Activated CD4-positive, alpha-beta T cell treated with anti-CD3 and anti-CD28 coated beads, Interleukin-2, amount 50 U/mL, for 4 hours (primary cell): ENCODE measurements at regions not wholly inside any gene's neighbourhood (a gene's known extent, or its start where the extent isn't known, plus 50 kb on each side); places are given as distances from the start of the nearest gene placed in this dataset.
"Not testable (repeated sequence)": the region's sequence is repeated elsewhere in the genome, so short reads cannot be mapped to it uniquely, and the experiment has no call there.

Experiments
- DNase-seq, 2 experiments: peaks; one replicate each; pipeline ENCODE4 v3.0.0-alpha.2; 2020

DNA sequence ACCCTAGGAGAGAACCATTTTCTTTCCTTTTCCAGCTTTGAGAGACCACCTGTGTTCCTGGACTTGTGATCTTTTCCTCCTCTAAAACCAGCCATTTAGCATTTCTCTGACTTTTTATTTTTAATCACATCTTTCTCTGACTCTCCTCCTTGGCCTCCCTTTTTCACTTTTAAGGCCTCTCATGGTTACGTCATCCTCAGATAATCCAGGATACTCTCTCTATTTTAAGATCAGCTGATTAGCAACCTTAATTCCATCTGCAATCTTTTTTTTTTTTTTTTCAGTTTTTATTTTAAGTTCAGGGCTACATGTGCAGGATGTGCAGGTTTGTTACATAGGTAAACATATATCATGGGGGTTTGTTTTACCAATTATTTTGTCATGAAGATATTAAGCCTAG, 54.0 kb downstream of the RFPL4B start:
- no peak for DNase-seq

DNA sequence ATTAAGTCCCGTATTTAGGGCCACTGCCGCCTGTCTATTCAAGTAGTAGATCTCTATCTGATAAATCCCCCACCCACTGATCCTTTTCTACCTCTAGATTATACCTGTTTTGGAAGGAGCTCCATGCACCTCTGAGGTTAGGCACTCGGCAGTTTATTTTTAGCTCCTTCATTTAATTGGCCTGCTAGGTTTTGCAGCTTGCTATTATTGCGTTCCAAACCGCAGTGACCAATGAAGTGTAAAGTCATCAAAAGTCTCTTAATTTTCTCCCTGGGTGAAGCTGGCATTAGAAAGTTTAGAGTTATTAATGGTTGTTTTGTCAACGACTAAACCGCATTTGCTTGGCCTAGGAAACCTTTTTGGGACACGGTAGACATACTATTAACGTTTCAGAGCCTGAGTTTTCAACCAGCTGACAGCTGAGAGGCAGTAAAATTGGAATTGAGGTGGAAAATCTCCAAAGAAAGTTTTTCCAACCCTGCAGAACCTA, 60.0 kb downstream of the RFPL4B start:
- no peak for DNase-seq

DNA sequence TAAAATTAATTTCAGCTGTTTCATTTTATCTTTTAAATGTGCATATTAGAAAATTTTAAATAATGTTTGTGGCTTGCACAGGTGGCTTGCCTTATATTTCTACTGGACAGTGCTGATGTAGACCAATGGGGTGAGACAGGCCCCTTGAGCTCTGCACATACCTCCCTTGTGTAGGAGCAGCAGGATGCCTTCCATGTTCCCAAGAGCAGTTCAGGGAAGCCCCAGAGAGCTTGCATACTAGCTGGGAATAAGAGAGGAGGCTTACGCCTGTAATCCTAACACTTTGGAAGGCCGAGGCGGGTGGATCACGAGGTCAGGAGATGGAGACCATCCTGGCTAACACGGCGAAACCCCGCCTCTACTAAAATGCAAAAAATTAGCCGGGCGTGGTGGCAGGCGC, 61.4 kb downstream of the RFPL4B start:
- DNase-seq, result no peak

DNA sequence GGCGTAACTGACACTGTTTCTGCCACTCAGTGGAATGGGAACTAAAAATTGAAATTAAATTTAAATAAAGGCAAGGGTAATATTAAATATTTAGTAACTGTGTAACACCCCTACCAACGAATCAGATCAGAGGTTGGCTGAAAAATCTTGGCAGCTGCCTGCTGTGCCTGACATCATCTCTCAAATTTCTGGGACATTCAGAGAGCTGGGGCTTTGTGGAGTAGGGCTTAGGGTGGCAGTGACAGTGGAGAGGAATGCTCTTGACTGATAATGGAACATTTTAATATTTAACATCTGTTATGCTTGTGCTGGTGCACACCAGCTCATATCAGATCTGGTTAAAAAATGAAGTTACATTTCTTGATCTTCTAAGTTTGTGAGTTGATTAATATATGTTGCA, 62.2 kb downstream of the RFPL4B start:
- no peak for DNase-seq

DNA sequence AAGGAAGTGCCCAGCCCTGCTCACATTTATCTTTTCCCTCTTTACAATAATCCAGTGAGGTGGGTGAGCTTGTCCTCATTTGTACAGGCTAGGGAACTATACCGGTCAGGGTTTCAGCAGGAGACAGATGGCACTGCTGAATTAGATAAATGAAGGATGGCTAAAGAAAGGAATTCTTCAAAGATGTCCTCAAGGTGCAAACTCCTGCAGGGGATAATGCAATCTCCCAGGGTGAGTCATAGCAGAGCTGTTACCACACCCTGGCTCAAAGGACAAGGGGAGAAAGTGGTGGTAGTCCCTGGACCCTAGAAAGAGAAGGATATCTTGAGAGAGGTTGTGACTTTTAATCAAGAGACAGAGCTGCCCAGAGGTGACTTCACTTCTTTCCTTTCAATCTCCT, 66.7 kb downstream of the RFPL4B start:
- DNase-seq, result no peak

DNA sequence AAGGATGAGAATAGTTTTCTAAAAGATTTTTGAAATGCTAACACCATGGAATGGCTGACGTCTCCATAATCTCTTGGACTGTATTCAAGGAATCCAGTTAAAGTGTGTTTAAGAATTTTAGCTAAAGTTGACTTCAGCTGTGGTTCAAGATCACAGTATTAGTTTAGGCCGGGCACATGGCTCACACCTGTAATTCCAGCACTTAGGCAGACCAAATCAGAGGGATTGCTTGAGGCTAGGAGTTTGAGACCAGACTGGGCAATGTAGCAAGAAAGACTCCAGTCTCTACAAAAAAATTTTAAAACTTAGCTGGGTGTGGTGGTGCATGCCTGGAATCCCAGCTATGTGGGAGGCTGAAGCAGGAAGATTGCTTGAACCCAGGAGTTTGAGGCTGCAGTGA, 68.2 kb downstream of the RFPL4B start:
- DNase-seq, result no peak

DNA sequence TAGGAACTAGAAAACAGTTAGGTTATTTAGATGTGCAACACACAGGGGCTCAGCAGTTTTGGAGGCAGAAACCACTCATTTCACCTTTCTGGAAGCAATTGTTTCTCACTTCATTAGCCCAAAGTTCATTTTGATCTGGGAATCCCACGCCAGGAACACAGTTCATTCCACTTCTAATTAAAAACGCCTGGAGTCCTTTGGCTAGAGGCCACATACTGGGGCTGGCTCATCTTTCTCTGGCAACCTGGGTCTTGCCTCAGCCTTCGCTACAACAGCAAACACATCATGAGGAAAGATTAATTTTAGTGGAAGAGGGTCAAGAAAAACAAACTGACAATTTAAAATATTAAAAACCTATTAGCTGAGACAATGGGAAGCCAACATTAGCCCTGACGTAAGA, 69.7 kb downstream of the RFPL4B start:
- DNase-seq, result no peak

DNA sequence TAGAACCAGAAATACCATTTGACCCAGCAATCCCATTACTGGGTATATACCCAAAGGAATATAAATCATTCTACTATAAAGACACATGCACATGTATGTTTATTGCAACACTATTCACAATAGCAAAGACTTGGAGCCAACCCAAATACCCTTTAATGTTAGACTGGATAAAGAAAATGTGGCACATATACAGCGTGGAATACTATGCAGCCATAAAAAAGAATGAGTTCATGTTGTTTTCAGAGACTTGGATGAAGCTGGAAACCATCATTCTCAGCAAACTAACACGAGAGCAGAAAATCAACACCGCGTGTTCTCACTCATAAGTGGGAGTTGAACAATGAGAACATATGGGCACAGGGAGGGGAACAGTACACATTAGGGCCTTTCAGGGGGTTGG, 79.9 kb downstream of the RFPL4B start:
- DNase-seq, result not testable (repeated sequence)

DNA sequence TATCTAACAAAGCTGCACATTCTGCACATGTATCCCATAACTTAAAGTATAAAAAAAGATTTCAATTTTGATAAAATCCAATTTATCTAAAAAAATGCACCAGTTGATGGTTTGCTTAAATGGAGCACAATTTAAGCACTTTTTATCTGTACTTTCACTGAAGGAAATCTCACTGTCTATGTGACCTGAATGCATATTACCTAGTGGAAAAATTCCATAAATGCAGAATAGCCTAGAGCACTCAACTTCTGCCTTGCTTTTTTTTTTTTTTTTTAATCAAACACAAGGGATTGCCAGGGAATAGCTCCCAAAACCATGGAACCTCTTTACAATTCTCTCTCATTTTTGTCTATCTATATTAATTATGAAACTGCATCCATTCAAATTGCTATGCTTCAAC, 80.4 kb downstream of the RFPL4B start:
- DNase-seq, result no peak

DNA sequence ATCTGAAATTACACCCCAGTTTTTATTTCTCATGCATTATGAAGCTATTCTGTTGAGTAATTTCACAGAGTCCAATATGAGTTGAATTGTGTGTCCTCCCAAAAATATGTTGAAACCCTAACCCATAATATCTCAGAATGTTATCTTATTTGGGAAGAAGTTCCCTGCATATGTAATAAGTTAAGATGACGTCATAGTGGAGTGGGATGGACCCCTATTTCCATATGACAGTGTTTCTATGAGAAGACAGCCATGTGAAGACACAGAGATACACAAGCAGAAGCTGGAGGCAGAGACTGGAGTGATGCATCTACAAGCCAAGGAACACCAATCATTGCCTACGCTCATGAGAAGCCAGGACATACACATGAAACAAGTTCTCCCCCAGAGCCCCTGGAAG, 81.3 kb downstream of the RFPL4B start:
- DNase-seq, result no peak

DNA sequence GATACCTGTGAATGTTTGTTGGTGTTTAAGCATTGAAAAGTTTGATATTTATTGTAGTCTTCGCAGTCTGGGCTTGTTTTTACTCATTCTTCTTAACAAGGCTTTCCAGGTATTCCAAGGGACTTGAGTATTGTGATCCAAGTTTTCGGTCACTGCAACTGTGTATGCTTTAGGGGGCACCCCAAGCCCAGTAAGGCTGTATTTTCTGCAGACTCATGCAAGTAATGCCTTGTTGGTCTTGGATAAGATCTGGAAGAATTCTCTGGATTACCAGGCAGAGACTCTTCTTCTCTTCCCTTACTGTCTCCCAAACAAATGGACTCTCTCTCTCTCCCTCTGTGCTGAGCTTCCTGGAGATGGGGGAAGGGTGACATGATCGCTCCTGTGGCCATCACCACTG, 82.1 kb downstream of the RFPL4B start:
- no peak for DNase-seq

DNA sequence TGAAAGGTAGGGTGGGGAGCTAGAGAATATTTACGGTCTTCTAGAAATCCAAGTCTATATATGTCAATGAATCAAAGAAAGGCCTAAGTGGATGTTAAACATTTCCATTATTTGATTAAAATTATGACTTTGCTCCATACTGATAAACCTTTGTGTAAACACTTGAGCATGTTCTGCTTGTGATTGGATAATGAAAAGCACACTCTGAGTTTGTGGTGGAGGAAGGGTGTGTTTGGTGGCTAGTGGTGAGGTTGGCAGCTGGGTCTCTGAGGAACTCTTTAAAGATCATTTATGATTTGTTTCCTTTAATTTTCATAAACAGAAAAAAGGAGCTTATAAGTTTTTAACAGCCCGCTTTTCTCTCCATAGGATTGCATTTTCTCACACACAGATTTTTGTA, 84.7 kb downstream of the RFPL4B start:
- no peak for DNase-seq

DNA sequence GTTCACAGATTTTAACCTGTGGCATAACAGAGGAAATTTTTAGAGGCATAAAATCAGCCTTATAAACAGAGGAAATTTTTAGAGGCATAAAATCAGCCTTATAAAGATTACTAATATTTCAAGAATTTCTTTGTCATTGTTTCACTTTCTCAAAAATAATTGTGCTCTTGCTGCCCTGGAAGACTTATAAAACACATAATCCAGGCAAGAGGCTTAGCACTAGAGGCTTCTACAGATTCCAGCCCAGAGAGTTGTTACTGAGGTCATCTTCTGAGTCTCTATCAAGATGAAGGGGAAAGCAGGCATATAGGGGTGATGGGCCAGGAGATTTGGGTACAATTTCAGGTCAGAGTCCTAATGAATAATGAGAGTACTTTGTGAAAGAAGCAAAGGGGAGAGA, 85.7 kb downstream of the RFPL4B start:
- DNase-seq, result no peak

DNA sequence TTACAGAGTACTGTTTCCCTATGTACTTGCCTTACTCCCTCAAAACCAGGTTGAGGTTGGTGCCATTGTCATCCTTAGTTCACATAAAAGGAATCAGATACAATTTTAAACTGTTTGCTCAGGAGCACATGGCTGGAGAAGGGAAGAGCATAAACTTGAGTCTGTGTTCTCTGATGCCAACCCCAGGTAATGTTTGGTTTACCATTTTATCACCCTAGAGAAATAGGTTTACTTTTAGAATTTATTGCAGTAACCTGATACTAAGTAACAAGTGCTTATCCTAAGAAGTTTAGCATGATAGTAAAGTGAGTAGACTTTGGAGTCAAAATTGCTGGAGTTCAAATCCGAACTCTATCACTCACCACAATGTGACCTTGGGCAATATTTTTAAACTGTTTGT, 86.3 kb downstream of the RFPL4B start:
- no peak for DNase-seq

DNA sequence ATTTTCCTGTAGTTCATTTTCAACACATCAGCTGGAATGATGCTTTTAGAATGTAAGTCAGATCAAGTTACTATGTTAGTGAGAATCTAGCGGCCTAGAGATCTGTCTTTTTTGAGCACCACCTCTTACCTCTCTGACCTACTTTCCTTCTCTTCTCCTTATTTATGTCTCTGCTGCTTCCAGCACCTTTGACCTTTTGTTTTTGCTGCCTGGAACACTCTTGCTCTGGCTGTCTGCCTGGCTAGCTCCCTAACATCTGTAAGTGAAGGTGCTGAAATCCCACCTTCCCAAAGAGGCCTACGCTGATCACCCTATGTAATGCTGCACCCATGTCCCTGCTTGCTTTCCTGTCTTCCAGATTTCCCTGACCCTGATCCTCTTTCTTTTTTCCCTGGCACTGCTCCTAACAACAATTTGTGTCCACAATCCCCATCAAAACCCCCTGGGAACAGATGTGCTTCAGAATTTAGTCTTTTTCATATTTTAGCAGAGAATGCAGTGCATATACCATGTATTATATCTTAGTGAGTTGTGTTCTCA, 87.8 kb downstream of the RFPL4B start:
- no peak for DNase-seq

DNA sequence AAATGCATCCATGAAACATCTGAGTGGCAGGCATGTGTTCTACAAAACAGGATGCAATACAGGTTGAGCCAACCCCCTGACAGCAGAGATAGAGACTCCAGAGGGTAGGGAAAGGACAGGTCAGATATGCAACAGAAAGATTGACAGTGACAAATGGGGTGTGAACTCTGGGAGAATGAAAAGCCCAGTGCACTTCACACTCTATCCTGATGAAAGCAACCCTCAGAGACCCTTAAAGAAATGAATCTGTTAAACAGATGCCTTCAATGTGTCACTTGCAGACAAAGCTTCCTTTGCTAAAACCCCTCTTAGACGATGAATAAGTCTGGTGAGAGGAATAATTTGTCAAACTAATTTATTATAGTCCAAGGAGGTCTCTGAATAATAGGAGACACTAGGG, 89.9 kb downstream of the RFPL4B start:
- DNase-seq, result no peak

DNA sequence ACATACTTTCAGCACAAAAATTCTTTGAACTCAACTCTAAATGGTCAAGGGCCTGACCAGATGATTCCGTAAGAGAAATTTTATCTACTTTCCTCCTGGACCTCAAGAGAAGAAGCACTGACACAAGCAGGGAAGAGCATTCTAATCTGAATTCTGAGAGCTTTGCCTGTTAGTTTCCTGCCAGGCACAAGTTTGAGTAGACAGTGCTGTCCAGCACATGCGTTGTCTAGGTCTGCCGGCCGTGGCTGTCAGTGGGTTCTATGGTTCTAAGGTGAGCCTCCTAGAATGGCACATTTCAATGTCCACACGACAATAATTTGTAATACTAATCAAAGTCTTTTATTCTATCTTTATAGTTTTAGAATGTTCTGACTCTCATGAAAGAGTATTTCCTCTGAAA, 91.9 kb downstream of the RFPL4B start:
- no peak for DNase-seq

DNA sequence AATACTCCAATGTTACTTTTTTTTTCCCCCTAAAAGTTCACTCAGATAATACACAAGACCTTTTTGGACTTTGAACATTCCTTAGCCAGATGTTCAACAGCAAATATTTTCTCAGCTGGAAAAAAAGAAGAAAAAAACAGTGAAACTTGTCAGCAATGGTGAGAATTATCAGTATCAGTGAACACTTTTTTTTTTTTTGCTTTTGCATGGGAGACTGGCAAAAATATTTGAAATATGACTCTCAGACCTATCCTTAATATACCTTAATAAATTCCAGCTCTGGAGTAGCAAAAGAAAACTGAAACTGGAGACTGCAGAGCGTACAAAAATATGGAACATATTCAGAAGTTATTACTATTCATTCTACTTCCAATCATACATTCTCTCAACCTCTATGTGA, 92.3 kb downstream of the RFPL4B start:
- no peak for DNase-seq

DNA sequence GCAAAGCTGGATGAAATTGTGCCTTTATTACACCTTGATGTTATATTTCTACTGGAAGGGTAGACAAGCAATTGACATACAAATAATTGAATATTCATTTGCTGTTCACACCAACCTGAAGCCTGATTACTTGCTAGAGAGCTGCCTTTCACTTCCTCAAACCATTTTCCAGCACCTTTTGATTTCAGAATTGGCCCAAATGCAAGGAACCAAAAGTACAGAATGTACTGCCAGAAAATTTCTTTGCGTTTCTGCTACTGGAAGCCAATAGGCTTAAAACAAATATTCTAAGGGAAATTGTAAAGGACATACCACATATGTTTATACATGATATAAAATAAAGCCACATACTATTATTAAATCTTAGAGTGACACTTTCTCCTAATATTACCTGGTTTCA, 94.5 kb downstream of the RFPL4B start:
- DNase-seq, result no peak

DNA sequence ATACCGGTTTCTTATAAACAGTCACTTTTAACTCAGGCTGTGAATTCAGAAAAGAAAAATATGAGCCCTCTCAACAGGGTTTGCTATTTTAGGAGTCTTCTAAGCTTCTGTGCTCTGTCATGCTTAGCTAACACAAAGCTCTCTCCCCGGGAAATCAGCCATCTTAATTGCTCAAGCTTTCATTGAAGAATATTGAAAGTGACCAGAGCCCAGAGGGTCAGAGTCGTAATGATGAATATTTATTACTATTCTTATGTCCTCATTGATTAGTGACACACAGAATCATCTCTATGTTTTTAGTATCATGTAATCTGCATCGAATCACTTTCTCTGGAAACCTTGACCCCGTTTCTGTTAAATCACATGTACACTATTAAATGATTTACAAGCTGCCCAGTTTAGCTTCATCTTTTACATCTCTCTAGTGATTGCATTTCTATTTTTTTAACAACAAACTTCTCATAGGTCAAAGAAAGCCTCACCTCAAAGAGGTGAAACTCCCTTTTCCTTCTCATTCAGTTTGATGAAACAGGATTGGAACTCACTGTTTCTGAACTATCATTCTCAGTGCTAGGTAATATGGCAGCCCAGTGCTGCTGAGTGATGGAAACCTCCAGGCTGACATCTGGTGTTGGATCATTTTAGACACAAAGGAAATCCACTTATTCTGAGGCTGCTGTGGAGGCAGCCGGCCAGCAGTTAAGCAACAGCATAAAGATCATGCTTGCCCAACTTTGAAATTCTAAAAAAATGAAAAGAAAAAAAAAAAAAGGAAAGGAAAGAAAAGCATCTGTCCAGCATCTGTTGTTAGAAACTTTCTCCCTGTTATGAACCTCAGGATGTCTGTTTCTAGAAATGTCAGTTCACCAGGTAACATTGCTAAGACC, 96.3 kb downstream of the RFPL4B start:
- DNase-seq, result no peak

DNA sequence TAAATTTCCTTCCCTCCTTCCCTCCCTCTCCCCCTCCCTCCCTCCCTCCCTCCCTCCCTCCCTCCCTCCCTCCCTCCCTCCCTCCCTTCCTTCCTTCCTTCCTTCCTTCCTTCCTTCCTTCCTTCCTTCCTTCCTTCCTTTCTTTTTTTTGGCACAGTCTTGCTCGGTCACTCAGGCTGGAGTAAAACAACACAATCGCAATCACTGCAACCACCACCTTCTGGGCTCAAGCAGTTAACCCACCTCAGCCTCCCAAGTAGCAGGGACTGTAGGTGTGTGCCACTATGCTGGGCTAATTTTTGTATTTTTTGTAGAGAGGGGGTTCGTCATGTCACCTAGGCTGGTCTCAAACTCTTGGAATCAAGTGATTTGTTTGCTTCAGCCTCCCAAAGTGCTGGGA, 101.7 kb downstream of the RFPL4B start:
- DNase-seq, result not testable (repeated sequence)

DNA sequence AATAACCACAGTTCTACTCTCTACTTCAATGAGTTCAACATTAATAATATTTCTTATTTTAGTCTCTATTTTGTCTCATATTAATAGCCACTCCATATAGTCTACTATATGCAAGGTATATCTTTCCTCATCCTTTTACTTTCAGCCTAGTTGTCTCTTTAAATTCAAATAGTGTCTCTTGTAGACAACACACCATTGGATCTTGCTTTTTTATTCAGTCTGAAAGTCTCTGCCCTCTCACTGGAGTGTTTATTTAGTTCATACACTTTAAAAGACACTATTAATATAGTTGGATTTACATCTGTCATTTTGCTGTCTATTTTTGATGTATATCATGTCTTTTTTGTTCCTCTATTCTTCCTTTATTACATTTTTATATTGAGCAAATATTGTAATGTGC, 103.5 kb downstream of the RFPL4B start:
- no peak for DNase-seq

DNA sequence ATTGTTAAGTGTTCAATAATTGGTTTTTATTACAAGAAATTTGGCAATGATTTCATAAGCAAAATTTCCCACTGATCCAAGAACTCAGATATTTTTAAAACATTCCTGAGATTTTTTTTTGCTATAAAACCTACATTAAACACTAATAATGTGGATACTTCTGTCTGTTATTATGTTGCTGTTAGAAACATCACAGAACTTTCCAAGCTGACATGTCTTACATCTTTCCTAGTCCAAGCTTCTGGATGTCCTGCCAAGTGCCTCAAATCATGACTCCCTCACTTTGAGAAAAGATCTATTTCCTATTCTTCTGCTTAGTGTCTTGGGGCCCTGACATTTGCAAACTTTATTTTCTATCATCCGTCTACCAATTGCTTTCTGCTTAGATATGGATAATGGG, 110.8 kb downstream of the RFPL4B start:
- DNase-seq, result no peak

DNA sequence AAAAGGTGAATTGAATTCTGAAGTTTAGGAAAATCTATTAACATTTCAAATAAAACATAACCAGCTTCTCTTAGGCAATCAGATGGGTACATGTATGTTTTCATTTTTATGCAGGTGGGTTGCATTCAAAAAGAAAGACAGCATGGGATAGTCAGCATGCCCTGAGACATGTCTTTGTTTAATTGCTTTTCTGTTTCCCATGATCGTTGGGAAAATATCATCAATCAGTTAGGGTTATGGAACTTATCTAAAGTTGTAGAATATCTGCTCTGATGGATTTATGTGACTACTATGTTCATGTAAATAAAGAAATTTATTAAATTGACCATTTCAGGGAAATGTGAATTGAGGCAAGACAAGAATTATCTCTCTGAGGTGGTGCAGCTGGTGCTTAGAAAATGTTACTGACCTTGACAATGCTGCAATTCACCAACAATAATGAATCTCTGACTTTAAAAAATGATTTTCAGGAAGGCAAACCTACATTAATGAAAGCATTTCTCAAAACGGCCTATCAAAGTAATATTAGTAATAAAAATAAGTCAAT, 112.7 kb downstream of the RFPL4B start:
- DNase-seq, result no peak
